ENCODE measurements at regions not wholly inside any gene's neighbourhood (a gene's known extent, or its start where the extent isn't known, plus 50 kb on each side); places are given as distances from the start of the nearest gene placed in this dataset.

DNA sequence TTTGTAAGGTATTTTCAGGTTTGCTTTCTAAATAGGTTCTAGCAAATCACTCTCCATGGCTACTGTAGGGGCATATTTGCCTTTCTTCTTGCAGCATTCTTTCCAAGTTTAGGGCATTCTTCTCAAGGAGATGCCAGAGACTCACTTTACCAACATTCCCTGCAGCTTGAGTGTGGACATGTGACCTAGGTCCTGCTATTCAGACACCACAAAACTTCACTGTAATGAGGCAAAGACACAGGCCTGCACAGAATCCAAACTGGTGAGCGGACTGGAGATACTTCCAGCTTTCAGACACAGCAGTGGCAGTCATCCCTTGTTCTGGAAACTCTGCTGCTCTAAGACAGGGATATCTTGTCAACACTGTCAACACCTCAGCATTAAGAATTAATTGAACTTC lies 146.4 kb upstream of the PFN2 start:
- TF ChIP-seq, protein P1, sequence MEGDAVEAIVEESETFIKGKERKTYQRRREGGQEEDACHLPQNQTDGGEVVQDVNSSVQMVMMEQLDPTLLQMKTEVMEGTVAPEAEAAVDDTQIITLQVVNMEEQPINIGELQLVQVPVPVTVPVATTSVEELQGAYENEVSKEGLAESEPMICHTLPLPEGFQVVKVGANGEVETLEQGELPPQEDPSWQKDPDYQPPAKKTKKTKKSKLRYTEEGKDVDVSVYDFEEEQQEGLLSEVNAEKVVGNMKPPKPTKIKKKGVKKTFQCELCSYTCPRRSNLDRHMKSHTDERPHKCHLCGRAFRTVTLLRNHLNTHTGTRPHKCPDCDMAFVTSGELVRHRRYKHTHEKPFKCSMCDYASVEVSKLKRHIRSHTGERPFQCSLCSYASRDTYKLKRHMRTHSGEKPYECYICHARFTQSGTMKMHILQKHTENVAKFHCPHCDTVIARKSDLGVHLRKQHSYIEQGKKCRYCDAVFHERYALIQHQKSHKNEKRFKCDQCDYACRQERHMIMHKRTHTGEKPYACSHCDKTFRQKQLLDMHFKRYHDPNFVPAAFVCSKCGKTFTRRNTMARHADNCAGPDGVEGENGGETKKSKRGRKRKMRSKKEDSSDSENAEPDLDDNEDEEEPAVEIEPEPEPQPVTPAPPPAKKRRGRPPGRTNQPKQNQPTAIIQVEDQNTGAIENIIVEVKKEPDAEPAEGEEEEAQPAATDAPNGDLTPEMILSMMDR (IDR thresholded peaks at IDR 0.05; ENCODE audit: insufficient read depth, low read length, poor library complexity, severe bottlenecking): no peak
- no peak for TF ChIP-seq EZH2phosphoT487 (conservative IDR thresholded peaks at IDR 0.05; ENCODE audit: low read length)
